Endothelial cell of umbilical vein (primary cell): ENCODE measurements at regions not wholly inside any gene's neighbourhood (a gene's known extent, or its start where the extent isn't known, plus 50 kb on each side); places are given as distances from the start of the nearest gene placed in this dataset.

Experiments
- BruUV-seq: library from RNA; stranded (reverse); fragments of 400-500 nt; replicated peaks from 2 replicates; lab custom pipeline; 2021; lab: Mats Ljungman, UMichigan
- CTCF ChIA-PET: fragments of 300-600, 350-600 bp; sonication (Branson Sonifier 250); formaldehyde crosslinking; loops from one replicate; lab custom pipeline; 2021; ENCODE audit warnings: antibody characterized with exemption, inconsistent platforms; lab: Charles Lee
- POLR2A ChIA-PET: fragments of 300-600, 350-600 bp; sonication (Branson Sonifier 250); formaldehyde crosslinking; loops from one replicate; lab custom pipeline; 2021; ENCODE audit warnings: antibody characterized with exemption, inconsistent platforms; lab: Charles Lee
- DNase-seq: peaks from one replicate; pipeline ENCODE4 v3.0.0-alpha.2; 2011; ENCODE audit warnings: low read depth, low spot score
- FAIRE-seq: peaks from 2 replicates; lab custom pipeline; 2011; peaks lifted over from hg19 to GRCh38; lab: Jason Lieb, UNC
- H2AFZ ChIP-seq: 2 replicates; pipeline ENCODE4 v1.6.0; 2012; ENCODE audit warnings: low read depth, low read length, control low read depth, inconsistent platforms
- H3K27ac ChIP-seq: 2 replicates; pipeline ENCODE4 v1.5.1; 2011; ENCODE audit warnings: low read depth, mild to moderate bottlenecking, control low read depth, low read length, moderate library complexity; ENCODE audit not compliant: insufficient read depth
- H3K27me3 ChIP-seq, 2 experiments: 2 replicates each; pipeline versions ENCODE4 v1.6.0 to v1.6.1; 2011; ENCODE audit warnings: low read length in 2 of 2, mixed read lengths in 1 of 2; ENCODE audit not compliant: control insufficient read depth in 2 of 2, insufficient read depth in 2 of 2
- H3K36me3 ChIP-seq, 2 experiments: 2 replicates in 1 of 2; 3 replicates in 1 of 2; pipeline ENCODE4 v1.5.1; 2011; ENCODE audit warnings: low read length in 2 of 2, mild to moderate bottlenecking in 1 of 2, moderate library complexity in 1 of 2; ENCODE audit not compliant: control insufficient read depth in 2 of 2, insufficient read depth in 2 of 2; ENCODE audit errors: extremely low read depth in 1 of 2
- H3K4me1 ChIP-seq: 3 replicates; pipeline ENCODE4 v1.5.1; 2011; ENCODE audit warnings: mild to moderate bottlenecking, low read length; ENCODE audit not compliant: control insufficient read depth, insufficient read depth; ENCODE audit errors: extremely low read depth
- H3K4me2 ChIP-seq: 2 replicates; pipeline ENCODE4 v1.6.1; 2011; ENCODE audit warnings: low read length, control low read depth, mixed read lengths; ENCODE audit not compliant: insufficient read depth
- H3K4me3 ChIP-seq, 3 experiments: fragments of 200-600 bp in 1 of 3; sonication (generic), shearing (Covaris generic) in 1 of 3; replicated peaks in 1 of 3; 2 replicates each; pipeline ENCODE4 v1.5.1; 2011 to 2016; ENCODE audit warnings: control low read depth in 3 of 3, low read length in 3 of 3, mild to moderate bottlenecking in 2 of 3, inconsistent platforms in 1 of 3, low read depth in 1 of 3, moderate library complexity in 1 of 3; ENCODE audit not compliant: insufficient read depth in 1 of 3
- H3K79me2 ChIP-seq: 2 replicates; pipeline ENCODE4 v1.6.0; 2012; ENCODE audit warnings: low read length, inconsistent platforms; ENCODE audit not compliant: control insufficient read depth, insufficient read depth
- H3K9ac ChIP-seq: replicated peaks from 2 replicates; pipeline ENCODE3; 2011; ENCODE audit warnings: low read length, control low read depth; ENCODE audit not compliant: insufficient read depth; ENCODE audit errors: extremely low read depth
- H3K9me1 ChIP-seq: replicated peaks from 3 replicates; pipeline ENCODE4 v1.6.0; 2011; ENCODE audit warnings: mild to moderate bottlenecking, low read length; ENCODE audit not compliant: control insufficient read depth, insufficient read depth; ENCODE audit errors: extremely low read depth
- H3K9me3 ChIP-seq: replicated peaks from 2 replicates; pipeline ENCODE4 v1.5.1; 2012; ENCODE audit warnings: low read length, inconsistent platforms; ENCODE audit not compliant: control insufficient read depth, insufficient read depth
- H4K20me1 ChIP-seq: replicated peaks from 2 replicates; pipeline ENCODE3; 2011; ENCODE audit warnings: mild to moderate bottlenecking, low read length; ENCODE audit not compliant: control insufficient read depth, insufficient read depth; ENCODE audit errors: extremely low read depth
- FOS ChIP-seq: IDR thresholded peaks from 2 replicates; pipeline ENCODE4 v1.6.1; 2011; ENCODE audit warnings: mild to moderate bottlenecking, low read length, moderate library complexity, borderline replicate concordance; ENCODE audit not compliant: insufficient read depth
- JUN ChIP-seq: IDR thresholded peaks from 2 replicates; pipeline ENCODE4 v1.6.1; 2011; ENCODE audit warnings: borderline replicate concordance, low read depth; ENCODE audit not compliant: insufficient read length, insufficient read depth
- MYC ChIP-seq: IDR thresholded peaks from one replicate; pipeline ENCODE4 v1.6.1; 2011; ENCODE audit warnings: mild to moderate bottlenecking, low read depth, low read length
- POLR2A ChIP-seq: IDR thresholded peaks from 2 replicates; pipeline ENCODE4 v1.6.1; 2012; ENCODE audit warnings: low read depth, mild to moderate bottlenecking, control low read depth, low read length
- POLR2AphosphoS5 ChIP-seq: IDR thresholded peaks from 2 replicates; pipeline ENCODE4 v1.6.1; 2012; ENCODE audit warnings: low read depth, mild to moderate bottlenecking, control low read depth, low read length, moderate library complexity; ENCODE audit not compliant: insufficient read depth
- dilution Hi-C: fragments of 300-500 bp; cut with MboI; formaldehyde crosslinking; loops from one replicate; pipeline ENCODE4 v1.15.0; 2019; ENCODE audit warnings: low sequenced_read_pairs; ENCODE audit not compliant: extremely low pct_ligation_motif_present
- intact Hi-C: fragments of 100-400 bp; cut with micrococcal nuclease; formaldehyde crosslinking; loops from one replicate; pipeline ENCODE4 v1.10.0; 2022
- TF ChIP-seq, protein P1 (sequence below), 2 donors: IDR thresholded peaks; 1 replicate in 1 of 2; 2 replicates in 1 of 2; pipeline ENCODE4 v1.5.1; 2011; ENCODE audit warnings: low read length in 2 of 2, mild to moderate bottlenecking in 2 of 2, moderate library complexity in 2 of 2, control low read depth in 1 of 2, inconsistent platforms in 1 of 2, low read depth in 1 of 2; ENCODE audit not compliant: insufficient read depth in 1 of 2; ENCODE audit errors: extremely low read depth in 1 of 2
- TF ChIP-seq, protein P2 (sequence below): IDR thresholded peaks from 2 replicates; pipeline ENCODE4 v1.6.1; 2011; ENCODE audit not compliant: insufficient read depth, insufficient read length

DNA sequence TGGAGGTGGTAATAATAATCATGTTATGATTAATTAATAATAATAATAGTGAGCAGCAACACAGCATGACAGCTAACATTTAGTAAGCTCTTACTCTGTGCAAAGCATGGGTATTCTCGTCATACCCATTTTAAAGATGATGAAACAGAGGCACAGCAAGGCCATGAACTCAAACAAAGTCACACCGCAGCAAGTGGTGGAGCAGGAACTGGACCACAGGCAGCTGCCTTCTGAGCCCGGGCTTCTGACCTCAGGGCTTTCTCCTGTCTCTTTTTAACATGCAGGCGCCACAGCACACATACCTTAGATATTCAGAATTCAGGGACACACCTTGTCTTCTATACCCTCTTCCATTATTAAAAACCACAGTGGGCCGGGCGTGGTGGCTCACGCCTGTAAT is 50.7 kb upstream of the SPATA12 start:
- intact Hi-C loops: loop anchor here (5.0 kb wide), 1 partner anchor 52 kb away; the partner anchor contains the start of gene SPATA12
- POLR2A ChIA-PET: no interaction called here
- peaks cover 16% of the 10 kb centered on the region for H3K4me1 ChIP-seq

DNA sequence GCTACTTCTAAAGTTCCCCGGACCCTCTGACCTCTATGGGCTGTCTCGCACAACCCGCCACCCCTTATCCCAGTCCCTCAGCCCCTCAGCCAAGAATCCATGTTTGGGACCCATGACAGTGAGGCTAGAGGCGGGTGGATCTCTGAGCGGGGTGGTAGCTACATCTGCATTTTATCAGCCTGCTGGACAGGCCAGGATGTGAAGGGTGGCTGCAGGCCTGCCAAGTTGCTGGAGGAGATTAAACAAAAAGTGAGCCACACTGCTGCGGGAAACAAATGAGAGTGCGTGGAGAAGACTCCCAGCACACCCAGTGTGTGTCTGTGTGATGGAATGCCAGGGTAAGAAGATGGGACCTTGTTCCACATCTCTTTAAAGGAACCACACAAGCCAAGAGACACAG is 51.1 kb upstream of the SPATA12 start:
- dilution Hi-C loops (no loop called here), intact Hi-C loops (loop anchor here (5.0 kb wide), 1 partner anchor 53 kb away; the partner anchor contains the start of gene SPATA12)
- H3K9ac ChIP-seq: no peak overlapping the region
- H3K4me1 ChIP-seq: peaks cover 16% of the 10 kb centered on the region
- BruUV-seq: no TSS peak
- no peaks in the 10 kb centered on the region for H3K79me2 ChIP-seq
- H3K27ac ChIP-seq: no peak overlapping the region
- H3K27me3 ChIP-seq: no peaks in the 10 kb centered on the region
- no peak overlapping the region for H3K4me2 ChIP-seq
- no peak overlapping the region for H2AFZ ChIP-seq
- no peaks in the 10 kb centered on the region for H3K9me3 ChIP-seq
- TF ChIP-seq JUN: no peak
- TF ChIP-seq POLR2AphosphoS5: no peak
- TF ChIP-seq, protein P1, sequence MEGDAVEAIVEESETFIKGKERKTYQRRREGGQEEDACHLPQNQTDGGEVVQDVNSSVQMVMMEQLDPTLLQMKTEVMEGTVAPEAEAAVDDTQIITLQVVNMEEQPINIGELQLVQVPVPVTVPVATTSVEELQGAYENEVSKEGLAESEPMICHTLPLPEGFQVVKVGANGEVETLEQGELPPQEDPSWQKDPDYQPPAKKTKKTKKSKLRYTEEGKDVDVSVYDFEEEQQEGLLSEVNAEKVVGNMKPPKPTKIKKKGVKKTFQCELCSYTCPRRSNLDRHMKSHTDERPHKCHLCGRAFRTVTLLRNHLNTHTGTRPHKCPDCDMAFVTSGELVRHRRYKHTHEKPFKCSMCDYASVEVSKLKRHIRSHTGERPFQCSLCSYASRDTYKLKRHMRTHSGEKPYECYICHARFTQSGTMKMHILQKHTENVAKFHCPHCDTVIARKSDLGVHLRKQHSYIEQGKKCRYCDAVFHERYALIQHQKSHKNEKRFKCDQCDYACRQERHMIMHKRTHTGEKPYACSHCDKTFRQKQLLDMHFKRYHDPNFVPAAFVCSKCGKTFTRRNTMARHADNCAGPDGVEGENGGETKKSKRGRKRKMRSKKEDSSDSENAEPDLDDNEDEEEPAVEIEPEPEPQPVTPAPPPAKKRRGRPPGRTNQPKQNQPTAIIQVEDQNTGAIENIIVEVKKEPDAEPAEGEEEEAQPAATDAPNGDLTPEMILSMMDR (IDR thresholded peaks at IDR 0.05; ENCODE audit: extremely low read depth in 1 of 2, insufficient read depth in 1 of 2, low read depth in 1 of 2, low read length in 2 of 2): no peak
- no peak for TF ChIP-seq FOS
- TF ChIP-seq, protein P2, sequence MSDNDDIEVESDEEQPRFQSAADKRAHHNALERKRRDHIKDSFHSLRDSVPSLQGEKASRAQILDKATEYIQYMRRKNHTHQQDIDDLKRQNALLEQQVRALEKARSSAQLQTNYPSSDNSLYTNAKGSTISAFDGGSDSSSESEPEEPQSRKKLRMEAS: no peak
- no peak for TF ChIP-seq MYC
- FAIRE-seq (no peak), DNase-seq (no peak)
- ChIA-PET POLR2A (no interaction called here), CTCF (no interaction called here)
- H3K9me1 ChIP-seq: no peaks in the 10 kb centered on the region
- H3K4me3 ChIP-seq: no peak overlapping the region
- H3K36me3 ChIP-seq: no peaks in the 10 kb centered on the region
- no peaks in the 10 kb centered on the region for H4K20me1 ChIP-seq

More for the DNA sequence above, 50.7 kb upstream of the SPATA12 start:
- no peak overlapping the region for H2AFZ ChIP-seq
- dilution Hi-C loops: no loop called here
- H3K27me3 ChIP-seq: no peaks in the 10 kb centered on the region
- no peak overlapping the region for H3K27ac ChIP-seq
- no TSS peak for BruUV-seq
- H3K79me2 ChIP-seq: no peaks in the 10 kb centered on the region
- no peaks in the 10 kb centered on the region for H4K20me1 ChIP-seq
- H3K4me3 ChIP-seq: no peak overlapping the region
- TF ChIP-seq JUN: no peak
- no peak for TF ChIP-seq POLR2AphosphoS5
- no peak for TF ChIP-seq FOS
- TF ChIP-seq POLR2A: no peak
- TF ChIP-seq, protein P1 (IDR thresholded peaks at IDR 0.05; ENCODE audit: extremely low read depth in 1 of 2, insufficient read depth in 1 of 2, low read depth in 1 of 2, low read length in 2 of 2): no peak
- H3K9me3 ChIP-seq: no peaks in the 10 kb centered on the region
- no peaks in the 10 kb centered on the region for H3K9me1 ChIP-seq
- H3K36me3 ChIP-seq: no peaks in the 10 kb centered on the region
- no peak for FAIRE-seq
- CTCF ChIA-PET: no interaction called here
- H3K9ac ChIP-seq: no peak overlapping the region
- no peak for DNase-seq
- H3K4me2 ChIP-seq: no peak overlapping the region
